ENCODE measurements at regions not wholly inside any gene's neighbourhood (a gene's known extent, or its start where the extent isn't known, plus 50 kb on each side); places are given as distances from the start of the nearest gene placed in this dataset.

GRCh38 chr3:68436619-68437401, 495.5 kb downstream of the TAFA4 start:
- Mint-ChIP-seq H3K4me3 (no peak overlapping the region), H3K4me1 (no peaks in the 10 kb centered on the region), H3K36me3 (ENCODE audit: low read depth) (no peaks in the 10 kb centered on the region), H3K27me3 (no peaks in the 10 kb centered on the region), H3K27ac (no peak overlapping the region), H3K9me3 (no peaks in the 10 kb centered on the region)
- POLR2A ChIA-PET = no interaction called here
- no peak for DNase-seq
- CTCF ChIA-PET = no interaction called here

GRCh38 chr3:68428495-68428894, 503.9 kb downstream of the TAFA4 start:
- Mint-ChIP-seq H3K4me1 (no peaks in the 10 kb centered on the region), H3K36me3 (ENCODE audit: low read depth) (no peaks in the 10 kb centered on the region), H3K27me3 (no peaks in the 10 kb centered on the region), H3K4me3 (no peak overlapping the region), H3K9me3 (no peaks in the 10 kb centered on the region), H3K27ac (no peak overlapping the region)
- no peak for DNase-seq
- POLR2A ChIA-PET = no interaction called here
- CTCF ChIA-PET = no interaction called here

GRCh38 chr3:68424796-68425460, 507.4 kb downstream of the TAFA4 start:
- ChIA-PET CTCF (no interaction called here), POLR2A (no interaction called here)
- H3K27me3 Mint-ChIP-seq = no peaks in the 10 kb centered on the region
- H3K36me3 Mint-ChIP-seq (ENCODE audit: low read depth) = no peaks in the 10 kb centered on the region
- no peaks in the 10 kb centered on the region for H3K4me1 Mint-ChIP-seq
- H3K27ac Mint-ChIP-seq = no peak overlapping the region
- H3K4me3 Mint-ChIP-seq = no peak overlapping the region
- DNase-seq = no peak
- H3K9me3 Mint-ChIP-seq = peaks cover under 1% of the 10 kb centered on the region

GRCh38 chr3:68408626-68409025, 523.7 kb downstream of the TAFA4 start:
- Mint-ChIP-seq H3K27ac (no peak overlapping the region), H3K27me3 (no peaks in the 10 kb centered on the region), H3K4me1 (no peaks in the 10 kb centered on the region), H3K36me3 (ENCODE audit: low read depth) (no peaks in the 10 kb centered on the region), H3K4me3 (no peak overlapping the region), H3K9me3 (peaks cover 8% of the 10 kb centered on the region)
- DNase-seq = no peak
- POLR2A ChIA-PET = no interaction called here
- CTCF ChIA-PET = no interaction called here

- Mint-ChIP-seq H3K36me3 (ENCODE audit: low read depth) (no peaks in the 10 kb centered on the region), H3K9me3 (peaks cover 7% of the 10 kb centered on the region), H3K27me3 (no peaks in the 10 kb centered on the region), H3K4me1 (no peaks in the 10 kb centered on the region), H3K4me3 (no peak overlapping the region), H3K27ac (no peak overlapping the region)
- ChIA-PET CTCF (no interaction called here), POLR2A (no interaction called here)
- no peak for DNase-seq
Measured at GRCh38 chr3:68403741-68404140, 528.6 kb downstream of the TAFA4 start.

- POLR2A ChIA-PET = no interaction called here
- H3K27ac Mint-ChIP-seq = no peak overlapping the region
- H3K4me3 Mint-ChIP-seq = no peak overlapping the region
- no peaks in the 10 kb centered on the region for H3K36me3 Mint-ChIP-seq (ENCODE audit: low read depth)
- peaks cover 4% of the 10 kb centered on the region for H3K9me3 Mint-ChIP-seq
- CTCF ChIA-PET = no interaction called here
- no peaks in the 10 kb centered on the region for H3K27me3 Mint-ChIP-seq
- H3K4me1 Mint-ChIP-seq = no peaks in the 10 kb centered on the region
- DNase-seq = no peak
Measured at GRCh38 chr3:68402235-68402918, 530.0 kb downstream of the TAFA4 start.

- Mint-ChIP-seq H3K9me3 (peaks cover 23% of the 10 kb centered on the region), H3K27ac (no peak overlapping the region), H3K27me3 (no peaks in the 10 kb centered on the region), H3K4me1 (no peaks in the 10 kb centered on the region), H3K36me3 (ENCODE audit: low read depth) (no peaks in the 10 kb centered on the region), H3K4me3 (no peak overlapping the region)
- no peak for DNase-seq
- ChIA-PET POLR2A (no interaction called here), CTCF (no interaction called here)
Measured at GRCh38 chr3:68378631-68379030, 553.7 kb downstream of the TAFA4 start.

- DNase-seq = no peak
Measured at GRCh38 chr3:68373727-68374126, 558.6 kb downstream of the TAFA4 start.

GRCh38 chr3:68363796-68364195, 568.6 kb downstream of the TAFA4 start:
- H3K4me3 Mint-ChIP-seq = no peak overlapping the region
- H3K36me3 Mint-ChIP-seq (ENCODE audit: low read depth) = no peaks in the 10 kb centered on the region
- H3K9me3 Mint-ChIP-seq = no peaks in the 10 kb centered on the region
- H3K4me1 Mint-ChIP-seq = no peaks in the 10 kb centered on the region
- CTCF ChIA-PET = no interaction called here
- H3K27ac Mint-ChIP-seq = no peak overlapping the region
- POLR2A ChIA-PET = no interaction called here
- H3K27me3 Mint-ChIP-seq = no peaks in the 10 kb centered on the region
- no peak for DNase-seq

More at GRCh38 chr3:68373727-68374126, 558.6 kb downstream of the TAFA4 start:
- ChIA-PET POLR2A (no interaction called here), CTCF (no interaction called here)
- H3K36me3 Mint-ChIP-seq (ENCODE audit: low read depth) = no peaks in the 10 kb centered on the region
- H3K4me3 Mint-ChIP-seq = no peak overlapping the region
- peaks cover 19% of the 10 kb centered on the region for H3K9me3 Mint-ChIP-seq
- no peak overlapping the region for H3K27ac Mint-ChIP-seq
- no peaks in the 10 kb centered on the region for H3K4me1 Mint-ChIP-seq
- no peaks in the 10 kb centered on the region for H3K27me3 Mint-ChIP-seq

- H3K36me3 Mint-ChIP-seq (ENCODE audit: low read depth) = no peaks in the 10 kb centered on the region
- ChIA-PET POLR2A (no interaction called here), CTCF (no interaction called here)
- DNase-seq = no peak
- no peaks in the 10 kb centered on the region for H3K4me1 Mint-ChIP-seq
- H3K4me3 Mint-ChIP-seq = no peak overlapping the region
- no peaks in the 10 kb centered on the region for H3K9me3 Mint-ChIP-seq
- no peaks in the 10 kb centered on the region for H3K27me3 Mint-ChIP-seq
- no peak overlapping the region for H3K27ac Mint-ChIP-seq
Measured at GRCh38 chr3:68360492-68360891, 571.9 kb downstream of the TAFA4 start.

GRCh38 chr3:68345781-68346180, 586.6 kb downstream of the TAFA4 start:
- POLR2A ChIA-PET = no interaction called here
- H3K27ac Mint-ChIP-seq = no peak overlapping the region
- CTCF ChIA-PET = no interaction called here

GRCh38 chr3:68342426-68342825, 589.9 kb downstream of the TAFA4 start:
- ChIA-PET POLR2A (no interaction called here), CTCF (no interaction called here)
- Mint-ChIP-seq H3K27ac (no peak overlapping the region), H3K9me3 (no peaks in the 10 kb centered on the region), H3K4me3 (no peak overlapping the region), H3K4me1 (no peaks in the 10 kb centered on the region), H3K36me3 (ENCODE audit: low read depth) (no peaks in the 10 kb centered on the region), H3K27me3 (no peaks in the 10 kb centered on the region)
- DNase-seq = no peak

More at GRCh38 chr3:68345781-68346180, 586.6 kb downstream of the TAFA4 start:
- no peaks in the 10 kb centered on the region for H3K9me3 Mint-ChIP-seq
- no peaks in the 10 kb centered on the region for H3K36me3 Mint-ChIP-seq (ENCODE audit: low read depth)
- H3K27me3 Mint-ChIP-seq = no peaks in the 10 kb centered on the region
- no peak overlapping the region for H3K4me3 Mint-ChIP-seq
- no peak for DNase-seq
- H3K4me1 Mint-ChIP-seq = no peaks in the 10 kb centered on the region

- Mint-ChIP-seq H3K4me1 (no peaks in the 10 kb centered on the region), H3K36me3 (ENCODE audit: low read depth) (no peaks in the 10 kb centered on the region), H3K9me3 (no peaks in the 10 kb centered on the region), H3K4me3 (no peak overlapping the region), H3K27ac (no peak overlapping the region), H3K27me3 (no peaks in the 10 kb centered on the region)
- ChIA-PET CTCF (no interaction called here), POLR2A (no interaction called here)
- DNase-seq = no peak
Measured at GRCh38 chr3:68336042-68336441, 596.3 kb downstream of the TAFA4 start.

All from activated CD4-positive, alpha-beta memory T cell treated with anti-CD3 and anti-CD28 coated beads, Interleukin-2, amount 10 ng/mL, durations not matched to agents 7 days and 5 days (primary cell).